ENCODE measurements at regions not wholly inside any gene's neighbourhood (a gene's known extent, or its start where the extent isn't known, plus 50 kb on each side); places are given as distances from the start of the nearest gene placed in this dataset.

GRCh38 chr11:86889001-86889341, 66.2 kb downstream of the FZD4 start (continued):
- TF ChIP-seq ATF3 (IDR thresholded peaks at IDR 0.05) = no peak
- no peak for TF ChIP-seq TAF1 (conservative IDR thresholded peaks at IDR 0.05)
- no peak for TF ChIP-seq CTCF (IDR thresholded peaks at IDR 0.05; ENCODE audit: low read depth, low read length, missing input control)
- no peak for TF ChIP-seq MAX (IDR thresholded peaks at IDR 0.05)
- TF ChIP-seq HNF4A (conservative IDR thresholded peaks at IDR 0.05) = no peak
- TF ChIP-seq SP1 (IDR thresholded peaks at IDR 0.05) = no peak
- no peak for TF ChIP-seq GABPA (IDR thresholded peaks at IDR 0.05 in 1 of 2, conservative IDR thresholded peaks at IDR 0.05 in 1 of 2)
- no peak for TF ChIP-seq RAD21 (IDR thresholded peaks at IDR 0.05)

GRCh38 chr11:86891036-86891435, 64.2 kb downstream of the FZD4 start:
- Histone ChIP-seq H3K4me1 (ENCODE audit: control insufficient read depth in 4 of 4, insufficient read depth in 4 of 4, low read length in 3 of 4) (no peaks in the 10 kb centered on the region), H3K27ac (ENCODE audit: low read depth in 1 of 2, low read length in 2 of 2) (no peak overlapping the region), H3K9me3 (ENCODE audit: control insufficient read depth in 4 of 4, low read length in 3 of 4) (no peaks in the 10 kb centered on the region), H3K9ac (ENCODE audit: low read depth in 1 of 2, low read length in 2 of 2) (no peak overlapping the region), H3K4me3 (ENCODE audit: low read depth in 1 of 3, low read length in 3 of 3) (no peak overlapping the region), H3K36me3 (ENCODE audit: control insufficient read depth in 4 of 4, insufficient read depth in 3 of 4, low read depth in 1 of 4, low read length in 3 of 4) (no peaks in the 10 kb centered on the region), H3K27me3 (ENCODE audit: control insufficient read depth in 4 of 4, insufficient read depth in 4 of 4, low read length in 3 of 4) (no peaks in the 10 kb centered on the region)
- TF ChIP-seq SP1 (IDR thresholded peaks at IDR 0.05) (no peak), EGR1 (IDR thresholded peaks at IDR 0.05; ENCODE audit: low read depth in 2 of 2) (no peak), TAF1 (conservative IDR thresholded peaks at IDR 0.05) (no peak), REST (IDR thresholded peaks at IDR 0.05) (no peak), YY1 (IDR thresholded peaks at IDR 0.05) (no peak), MAX (IDR thresholded peaks at IDR 0.05) (no peak), HNF4G (IDR thresholded peaks at IDR 0.05) (no peak), ZBTB33 (IDR thresholded peaks at IDR 0.05) (no peak), ATF3 (IDR thresholded peaks at IDR 0.05) (no peak), CTCF (IDR thresholded peaks at IDR 0.05; ENCODE audit: low read depth, low read length, missing input control) (no peak), GABPA (IDR thresholded peaks at IDR 0.05 in 1 of 2, conservative IDR thresholded peaks at IDR 0.05 in 1 of 2) (no peak), HNF4A (conservative IDR thresholded peaks at IDR 0.05) (no peak)
- WGBS = 89% methylated on average over 2 of the region's 2 CpGs
- DNase-seq (ENCODE audit: low spot score) = no peak
